Calu3 (cell line): ENCODE measurements at regions not wholly inside any gene's neighbourhood (a gene's known extent, or its start where the extent isn't known, plus 50 kb on each side); places are given as distances from the start of the nearest gene placed in this dataset.

Experiments
- BruUV-seq: library from RNA; stranded (reverse); fragments of 400-500 nt; replicated peaks from 2 replicates; lab custom pipeline; 2021; lab: Mats Ljungman, UMichigan
- CTCF ChIA-PET: fragments of 300-600 bp; sonication (Branson Sonifier 250); formaldehyde crosslinking; loops from one replicate; lab custom pipeline; 2022; ENCODE audit warnings: antibody characterized with exemption; lab: Charles Lee
- DNase-seq: peaks from one replicate; pipeline ENCODE4 v3.0.0; 2022
- H3K27ac Mint-ChIP-seq: one replicate; pipeline ENCODE4 v1.8.0; 2022; ENCODE audit warnings: mixed read lengths; ENCODE audit not compliant: unreplicated experiment
- H3K27me3 Mint-ChIP-seq: one replicate; pipeline ENCODE4 v1.8.0; 2022; ENCODE audit warnings: mixed read lengths; ENCODE audit not compliant: unreplicated experiment
- H3K36me3 Mint-ChIP-seq: one replicate; pipeline ENCODE4 v1.8.0; 2022; ENCODE audit warnings: mild to moderate bottlenecking, moderate library complexity, mixed read lengths; ENCODE audit not compliant: insufficient read depth, unreplicated experiment
- H3K4me1 Mint-ChIP-seq: one replicate; pipeline ENCODE4 v1.8.0; 2022; ENCODE audit warnings: mild to moderate bottlenecking, low read depth, mixed read lengths; ENCODE audit not compliant: unreplicated experiment
- H3K4me3 Mint-ChIP-seq: one replicate; pipeline ENCODE4 v1.8.0; 2022; ENCODE audit warnings: mild to moderate bottlenecking, low read depth, moderate library complexity, mixed read lengths; ENCODE audit not compliant: unreplicated experiment
- H3K9me3 Mint-ChIP-seq: one replicate; pipeline ENCODE4 v1.8.0; 2022; ENCODE audit warnings: low read depth, mixed read lengths; ENCODE audit not compliant: unreplicated experiment
- CTCF ChIP-seq: fragments of 200-600 bp; IDR thresholded peaks from one replicate; pipeline ENCODE4 v1.8.0; 2022; ENCODE audit warnings: antibody characterized with exemption; ENCODE audit not compliant: unreplicated experiment
- intact Hi-C: fragments of 100-400 bp; cut with micrococcal nuclease; formaldehyde crosslinking; loops from one replicate; pipeline ENCODE4 v1.10.0; 2022; ENCODE audit not compliant: unreplicated experiment

DNA sequence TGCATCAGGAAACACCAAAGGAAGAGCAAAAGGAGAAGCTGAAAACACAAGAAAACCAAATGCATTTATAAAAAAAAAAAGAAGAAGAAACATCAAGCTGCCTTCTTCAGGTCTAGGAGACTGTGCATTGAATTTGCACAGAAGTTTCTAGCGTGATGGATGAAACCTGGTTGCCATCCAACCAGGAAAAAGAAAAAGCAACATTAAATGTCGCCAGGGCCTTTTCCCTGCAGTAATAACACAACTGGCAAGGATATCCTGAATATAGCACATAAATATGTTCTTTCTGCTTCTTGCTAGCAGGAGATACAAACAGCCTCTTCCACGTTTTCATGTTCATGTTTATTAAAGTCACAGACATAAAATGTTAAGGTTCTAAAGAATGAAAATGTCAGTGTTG is 60.8 kb upstream of the ZFP42 start:
- BruUV-seq = no TSS peak
- no peak for TF ChIP-seq CTCF
- intact Hi-C loops = no loop called here
- DNase-seq = no peak
- Mint-ChIP-seq H3K4me1 (no peaks in the 10 kb centered on the region), H3K36me3 (no peaks in the 10 kb centered on the region), H3K4me3 (no peak overlapping the region), H3K27ac (no peak overlapping the region), H3K9me3 (peaks cover 4% of the 10 kb centered on the region), H3K27me3 (no peaks in the 10 kb centered on the region)
- CTCF ChIA-PET = no interaction called here

GRCh38 chr4:187937557-187937956 is 58.0 kb upstream of the ZFP42 start:
- intact Hi-C loops = no loop called here
- DNase-seq = no peak
- H3K36me3 Mint-ChIP-seq = no peaks in the 10 kb centered on the region
- CTCF ChIA-PET = no interaction called here
- BruUV-seq = no TSS peak
- no peak for TF ChIP-seq CTCF
- H3K27ac Mint-ChIP-seq = no peak overlapping the region
- peaks cover 4% of the 10 kb centered on the region for H3K9me3 Mint-ChIP-seq
- no peak overlapping the region for H3K4me3 Mint-ChIP-seq
- H3K4me1 Mint-ChIP-seq = no peaks in the 10 kb centered on the region
- no peaks in the 10 kb centered on the region for H3K27me3 Mint-ChIP-seq

GRCh38 chr4:187940299-187940698 is 55.3 kb upstream of the ZFP42 start:
- Mint-ChIP-seq H3K27ac (no peak overlapping the region), H3K4me1 (no peaks in the 10 kb centered on the region), H3K9me3 (peaks cover 8% of the 10 kb centered on the region), H3K4me3 (no peak overlapping the region), H3K36me3 (no peaks in the 10 kb centered on the region), H3K27me3 (no peaks in the 10 kb centered on the region)
- intact Hi-C loops = no loop called here
- CTCF ChIA-PET = no interaction called here
- no peak for DNase-seq
- no TSS peak for BruUV-seq
- TF ChIP-seq CTCF = no peak

DNA sequence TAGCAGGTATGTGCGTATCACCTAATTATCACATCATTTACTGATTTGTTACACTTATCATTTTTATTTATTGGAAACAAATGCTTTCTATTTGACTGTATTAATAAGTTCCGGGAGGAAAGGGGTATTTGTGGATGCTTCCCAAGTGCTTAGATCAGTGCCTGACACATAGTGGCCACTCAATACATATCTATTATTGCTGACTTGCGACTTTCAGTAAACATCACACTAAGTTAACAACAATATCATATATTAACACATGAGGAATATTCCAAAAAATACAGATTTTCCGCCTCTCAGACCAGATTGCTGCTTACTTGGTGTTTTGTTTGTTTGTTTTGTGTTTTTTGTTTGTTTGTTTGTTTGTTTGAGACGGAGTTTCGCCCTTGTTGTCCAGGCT is 52.6 kb upstream of the ZFP42 start:
- DNase-seq = no peak
- no peaks in the 10 kb centered on the region for H3K27me3 Mint-ChIP-seq
- H3K36me3 Mint-ChIP-seq = no peaks in the 10 kb centered on the region
- no peak for TF ChIP-seq CTCF
- intact Hi-C loops = no loop called here
- H3K4me3 Mint-ChIP-seq = no peak overlapping the region
- no TSS peak for BruUV-seq
- CTCF ChIA-PET = no interaction called here
- H3K9me3 Mint-ChIP-seq = peaks cover 4% of the 10 kb centered on the region
- H3K4me1 Mint-ChIP-seq = no peaks in the 10 kb centered on the region
- H3K27ac Mint-ChIP-seq = no peak overlapping the region
